ENCODE measurements at regions not wholly inside any gene's neighbourhood (a gene's known extent, or its start where the extent isn't known, plus 50 kb on each side); places are given as distances from the start of the nearest gene placed in this dataset.

DNA sequence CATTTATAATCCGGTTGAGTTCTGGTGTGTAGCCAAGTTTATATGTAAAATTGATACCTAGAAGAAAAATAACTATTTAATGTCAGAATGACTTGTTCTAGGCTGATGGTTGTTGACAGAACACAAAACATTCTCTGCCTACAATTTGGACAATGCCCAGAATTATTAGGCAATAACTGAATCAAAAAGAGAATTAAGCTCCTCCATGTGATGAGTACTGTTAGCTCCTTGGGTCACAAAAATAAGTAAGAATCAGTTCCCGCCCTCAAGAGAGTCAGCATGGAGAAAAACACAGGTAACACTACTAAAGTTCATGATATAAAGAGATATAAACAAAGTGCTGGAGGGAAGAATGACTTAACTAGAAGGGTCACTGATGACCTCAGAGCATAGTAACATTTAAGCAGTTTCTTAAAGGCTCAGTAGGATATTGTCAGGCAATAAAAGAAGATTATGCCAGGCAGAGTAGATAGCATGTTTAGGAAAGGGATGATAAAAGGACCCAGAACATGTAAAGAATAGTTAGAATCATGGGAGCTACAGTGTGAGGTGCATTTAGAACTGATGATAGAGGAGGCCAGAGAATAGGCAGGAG is 200.5 kb upstream of the ACTBL2 start:
- no peaks in the 10 kb centered on the region for H3K9me3 Mint-ChIP-seq (ENCODE audit: unreplicated experiment)

DNA sequence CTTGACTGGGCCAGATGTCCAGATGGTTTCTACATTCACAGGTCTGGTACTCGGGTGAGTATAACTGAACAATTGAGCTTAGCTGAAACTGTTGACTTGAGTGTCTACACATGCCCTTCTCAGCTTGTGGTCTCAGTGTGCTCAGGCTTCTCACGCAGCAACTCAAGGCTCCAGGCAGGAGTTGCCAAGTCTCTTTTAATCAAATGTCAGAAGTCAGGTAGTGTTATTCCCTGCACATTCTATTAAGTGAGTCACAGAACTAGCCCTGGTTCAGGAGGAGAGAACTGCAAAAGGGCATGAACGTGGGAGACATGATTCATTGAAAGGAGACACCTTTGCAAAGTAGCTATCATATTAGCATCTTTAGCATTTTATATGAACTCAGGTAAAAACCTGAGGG is 199.3 kb upstream of the ACTBL2 start:
- Histone ChIP-seq H3K9me3 (no peaks in the 10 kb centered on the region), H3K4me1 (no peaks in the 10 kb centered on the region), H3K27me3 (replicated peaks; ENCODE audit: control insufficient read depth, insufficient read depth, low read length) (no peaks in the 10 kb centered on the region), H3K4me3 (ENCODE audit: low read depth, low read length) (no peak overlapping the region), H3K36me3 (ENCODE audit: control insufficient read depth, insufficient read depth, low read length) (no peaks in the 10 kb centered on the region)
- no peaks in the 10 kb centered on the region for H3K9me3 Mint-ChIP-seq (ENCODE audit: unreplicated experiment)
- intact Hi-C loops (cut with micrococcal nuclease; ENCODE audit: unreplicated experiment) = no loop called here
- no peak for DNase-seq
- no TSS peak for BruUV-seq (replicated peaks)
- CTCF ChIA-PET = interaction anchor here (1.1 kb wide), 1 partner anchor 32 kb away, joined by 3 read pairs; no protein-coding TSS in a partner anchor
- POLR2A ChIA-PET = no interaction called here
- H3K36me3 Mint-ChIP-seq (ENCODE audit: insufficient read depth, unreplicated experiment) = no peaks in the 10 kb centered on the region
- H3K27ac Mint-ChIP-seq (ENCODE audit: unreplicated experiment) = no peak overlapping the region
- no peaks in the 10 kb centered on the region for H3K27me3 Mint-ChIP-seq (ENCODE audit: insufficient read depth, unreplicated experiment)
- H3K4me3 Mint-ChIP-seq (ENCODE audit: unreplicated experiment) = no peak overlapping the region
- TF ChIP-seq, protein P1, sequence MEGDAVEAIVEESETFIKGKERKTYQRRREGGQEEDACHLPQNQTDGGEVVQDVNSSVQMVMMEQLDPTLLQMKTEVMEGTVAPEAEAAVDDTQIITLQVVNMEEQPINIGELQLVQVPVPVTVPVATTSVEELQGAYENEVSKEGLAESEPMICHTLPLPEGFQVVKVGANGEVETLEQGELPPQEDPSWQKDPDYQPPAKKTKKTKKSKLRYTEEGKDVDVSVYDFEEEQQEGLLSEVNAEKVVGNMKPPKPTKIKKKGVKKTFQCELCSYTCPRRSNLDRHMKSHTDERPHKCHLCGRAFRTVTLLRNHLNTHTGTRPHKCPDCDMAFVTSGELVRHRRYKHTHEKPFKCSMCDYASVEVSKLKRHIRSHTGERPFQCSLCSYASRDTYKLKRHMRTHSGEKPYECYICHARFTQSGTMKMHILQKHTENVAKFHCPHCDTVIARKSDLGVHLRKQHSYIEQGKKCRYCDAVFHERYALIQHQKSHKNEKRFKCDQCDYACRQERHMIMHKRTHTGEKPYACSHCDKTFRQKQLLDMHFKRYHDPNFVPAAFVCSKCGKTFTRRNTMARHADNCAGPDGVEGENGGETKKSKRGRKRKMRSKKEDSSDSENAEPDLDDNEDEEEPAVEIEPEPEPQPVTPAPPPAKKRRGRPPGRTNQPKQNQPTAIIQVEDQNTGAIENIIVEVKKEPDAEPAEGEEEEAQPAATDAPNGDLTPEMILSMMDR (IDR thresholded peaks at IDR 0.05; ENCODE audit: insufficient read depth in 1 of 2, low read depth in 1 of 2, low read length in 1 of 2, severe bottlenecking in 1 of 2, unreplicated experiment in 1 of 2) = no peak
- no peaks in the 10 kb centered on the region for H3K4me1 Mint-ChIP-seq (ENCODE audit: low read depth, unreplicated experiment)

More for the DNA sequence above, 200.5 kb upstream of the ACTBL2 start:
- H3K27me3 Mint-ChIP-seq (ENCODE audit: insufficient read depth, unreplicated experiment) = no peaks in the 10 kb centered on the region
- TF ChIP-seq, protein P1 (IDR thresholded peaks at IDR 0.05; ENCODE audit: insufficient read depth in 1 of 2, low read depth in 1 of 2, low read length in 1 of 2, severe bottlenecking in 1 of 2, unreplicated experiment in 1 of 2) = no peak
- ChIA-PET CTCF (no interaction called here), POLR2A (no interaction called here)
- H3K27me3 ChIP-seq (replicated peaks; ENCODE audit: control insufficient read depth, insufficient read depth, low read length) = no peaks in the 10 kb centered on the region
- intact Hi-C loops (cut with micrococcal nuclease; ENCODE audit: unreplicated experiment) = no loop called here
- H3K27ac Mint-ChIP-seq (ENCODE audit: unreplicated experiment) = no peak overlapping the region
- no peaks in the 10 kb centered on the region for H3K4me1 Mint-ChIP-seq (ENCODE audit: low read depth, unreplicated experiment)
- no peaks in the 10 kb centered on the region for H3K36me3 Mint-ChIP-seq (ENCODE audit: insufficient read depth, unreplicated experiment)
- H3K4me1 ChIP-seq = no peaks in the 10 kb centered on the region
- BruUV-seq (replicated peaks) = no TSS peak
- H3K9me3 ChIP-seq = no peaks in the 10 kb centered on the region
- no peaks in the 10 kb centered on the region for H3K36me3 ChIP-seq (ENCODE audit: control insufficient read depth, insufficient read depth, low read length)
- no peak for DNase-seq
- no peak overlapping the region for H3K4me3 ChIP-seq (ENCODE audit: low read depth, low read length)
- no peak overlapping the region for H3K4me3 Mint-ChIP-seq (ENCODE audit: unreplicated experiment)

DNA sequence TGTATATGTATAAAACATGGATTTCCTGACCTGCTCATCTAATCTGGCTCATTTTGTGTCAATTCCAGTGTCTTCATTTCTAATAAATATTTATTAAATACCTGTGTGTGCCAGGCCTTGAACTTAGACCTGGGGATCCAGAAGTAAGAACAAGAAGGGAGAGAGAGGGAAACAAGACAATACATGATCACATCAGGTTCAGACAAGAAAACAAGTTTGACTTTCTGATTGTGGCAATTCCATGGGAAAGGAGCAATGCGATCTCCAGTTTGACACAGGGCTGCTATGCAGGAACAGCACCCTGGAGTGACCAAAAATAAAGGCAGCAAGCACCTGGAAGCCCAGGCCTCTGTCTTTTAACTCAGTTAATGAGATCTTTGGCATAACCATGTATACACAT is 198.1 kb upstream of the ACTBL2 start:
- no peak for DNase-seq
- Mint-ChIP-seq H3K4me1 (ENCODE audit: low read depth, unreplicated experiment) (no peaks in the 10 kb centered on the region), H3K27ac (ENCODE audit: unreplicated experiment) (no peak overlapping the region), H3K9me3 (ENCODE audit: unreplicated experiment) (no peaks in the 10 kb centered on the region), H3K27me3 (ENCODE audit: insufficient read depth, unreplicated experiment) (no peaks in the 10 kb centered on the region), H3K36me3 (ENCODE audit: insufficient read depth, unreplicated experiment) (no peaks in the 10 kb centered on the region), H3K4me3 (ENCODE audit: unreplicated experiment) (no peak overlapping the region)
- TF ChIP-seq, protein P1 (IDR thresholded peaks at IDR 0.05; ENCODE audit: insufficient read depth in 1 of 2, low read depth in 1 of 2, low read length in 1 of 2, severe bottlenecking in 1 of 2, unreplicated experiment in 1 of 2) = no peak
- no peaks in the 10 kb centered on the region for H3K36me3 ChIP-seq (ENCODE audit: control insufficient read depth, insufficient read depth, low read length)
- intact Hi-C loops (cut with micrococcal nuclease; ENCODE audit: unreplicated experiment) = no loop called here
- H3K27me3 ChIP-seq (replicated peaks; ENCODE audit: control insufficient read depth, insufficient read depth, low read length) = no peaks in the 10 kb centered on the region
- H3K4me3 ChIP-seq (ENCODE audit: low read depth, low read length) = no peak overlapping the region
- no peaks in the 10 kb centered on the region for H3K9me3 ChIP-seq
- BruUV-seq (replicated peaks) = no TSS peak
- POLR2A ChIA-PET = no interaction called here
- CTCF ChIA-PET = no interaction called here
- H3K4me1 ChIP-seq = peaks cover 4% of the 10 kb centered on the region; the same call in 1 of the 2 replicates
